ENCODE measurements at regions not wholly inside any gene's neighbourhood (a gene's known extent, or its start where the extent isn't known, plus 50 kb on each side); places are given as distances from the start of the nearest gene placed in this dataset.

GRCh38 chr4:36394352-36394903 lies 113.0 kb downstream of the DTHD1 start:
- DNase-seq = no peak

DNA sequence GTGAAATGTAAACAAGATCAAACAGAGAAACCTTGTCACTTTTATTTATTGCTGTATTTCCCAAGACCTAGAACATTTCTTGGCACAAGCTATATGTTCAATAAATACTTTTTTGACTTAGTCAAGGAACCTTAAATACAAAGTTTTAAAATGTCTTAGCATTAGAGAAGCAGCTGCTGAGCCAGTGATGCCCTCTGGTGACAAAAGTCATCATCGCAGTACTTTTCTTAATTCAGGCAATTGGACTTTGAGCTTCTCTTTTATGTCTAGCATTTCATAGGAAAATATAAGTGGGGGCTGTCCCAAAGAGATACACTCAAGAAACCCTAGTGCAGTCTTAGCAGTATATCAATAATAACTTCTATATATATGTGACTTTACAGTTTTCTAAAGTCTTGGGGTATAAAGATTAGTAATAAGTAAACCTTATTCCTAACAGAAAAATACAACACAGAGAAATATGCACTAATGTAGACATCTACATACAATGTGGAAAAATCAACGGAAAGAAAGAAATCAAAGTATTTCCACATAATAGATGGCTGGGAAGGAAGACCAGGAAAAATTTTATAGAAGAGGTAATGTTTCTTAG lies 118.4 kb downstream of the DTHD1 start:
- no peak for DNase-seq

- DNase-seq = no peak
These were observed 120.8 kb downstream of the DTHD1 start for GRCh38 chr4:36402008-36402758.

- no peak for DNase-seq
These were observed 129.9 kb downstream of the DTHD1 start for GRCh38 chr4:36411338-36411737.

DNA sequence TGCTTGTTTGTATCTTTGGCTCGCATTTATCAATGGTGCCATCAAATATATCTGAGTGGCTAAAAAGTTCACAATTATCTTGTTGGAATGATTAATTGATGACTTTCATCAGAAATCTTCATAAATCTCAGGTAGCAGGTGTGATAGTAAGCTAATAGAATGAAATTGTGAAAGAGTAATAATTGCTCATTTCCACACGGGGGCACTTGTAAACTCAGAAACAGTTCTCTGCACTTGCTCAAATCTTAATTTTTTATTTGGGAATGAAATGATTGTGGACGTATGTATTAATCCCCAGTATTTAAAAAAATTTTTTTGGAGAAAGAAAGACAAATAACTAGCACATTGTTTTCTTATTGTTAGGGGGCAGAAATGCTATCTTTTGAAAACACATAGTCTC lies 132.8 kb downstream of the DTHD1 start:
- no peak for DNase-seq

GRCh38 chr4:36417146-36417545 lies 135.7 kb downstream of the DTHD1 start:
- no peak for DNase-seq

DNA sequence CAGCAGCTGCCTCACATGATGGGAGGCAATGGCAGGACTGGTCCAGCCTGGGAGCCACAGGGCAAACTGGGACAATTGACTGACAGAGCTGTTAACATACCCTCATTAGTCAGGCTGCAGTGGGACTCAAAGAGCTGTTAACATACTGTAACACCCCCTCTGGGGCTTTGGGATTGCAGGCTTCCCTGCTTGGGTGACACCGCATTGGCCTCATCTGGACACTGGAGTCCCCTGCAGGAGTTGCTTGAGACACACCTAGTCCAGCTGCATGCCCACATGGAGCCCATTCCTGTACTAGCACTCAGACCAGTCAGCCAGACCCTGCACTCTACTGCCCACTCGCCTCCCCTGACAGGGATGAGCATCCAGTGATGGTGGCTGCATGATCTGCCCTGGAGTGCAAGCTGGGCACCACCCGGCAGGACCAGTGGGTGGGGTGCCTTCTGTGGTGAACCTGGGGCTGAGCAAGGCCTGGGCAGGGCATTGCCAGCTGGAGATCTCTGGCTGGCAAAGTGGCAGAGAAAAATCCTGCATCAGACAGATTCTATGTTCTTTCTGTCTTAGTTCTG lies 138.8 kb downstream of the DTHD1 start:
- DNase-seq = no peak

GRCh38 chr4:36422607-36423006 lies 141.2 kb downstream of the DTHD1 start:
- DNase-seq = no peak

DNA sequence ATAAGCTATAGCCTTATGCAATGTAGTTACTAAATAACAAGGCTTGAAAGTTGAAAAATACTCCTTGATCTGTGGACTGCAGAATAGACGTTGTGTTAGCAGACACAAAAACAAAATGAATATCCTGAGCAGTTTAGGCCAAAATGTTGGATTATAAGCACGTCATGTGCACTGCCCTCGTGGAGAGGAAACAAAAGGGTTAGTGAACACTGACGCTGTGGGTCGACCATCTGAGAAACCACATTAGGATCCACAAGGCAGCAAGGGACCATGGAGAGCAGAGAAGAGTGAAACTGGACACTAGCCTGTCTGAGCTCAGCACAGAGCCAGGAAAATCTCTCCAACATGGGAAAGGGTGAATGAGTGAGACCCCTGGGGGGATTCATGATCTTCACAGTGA lies 145.3 kb downstream of the DTHD1 start:
- DNase-seq = no peak

DNA sequence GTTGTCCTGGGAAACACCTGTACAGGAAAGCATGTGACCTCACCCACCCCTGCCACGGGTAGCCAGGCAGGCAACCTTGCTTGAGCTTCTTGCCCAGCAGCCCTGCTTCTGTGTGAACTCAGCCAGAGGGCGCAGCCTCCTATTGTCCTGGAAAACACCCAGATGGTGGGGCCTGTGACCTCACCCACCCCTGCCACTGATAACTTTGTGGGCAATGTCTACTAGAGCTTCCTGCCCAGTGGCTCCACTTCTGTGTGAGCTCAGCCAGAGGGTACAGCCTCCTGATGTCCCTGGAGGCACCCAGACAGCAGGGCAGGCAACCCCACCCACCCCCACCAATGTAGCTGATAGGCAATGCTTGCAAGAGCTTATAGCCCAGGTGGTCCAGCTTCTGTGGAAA lies 146.3 kb downstream of the DTHD1 start:
- DNase-seq = no peak

- no peak for DNase-seq
These were observed 151.2 kb downstream of the DTHD1 start for GRCh38 chr4:36432586-36432985.

GRCh38 chr4:36439556-36439955 lies 158.1 kb downstream of the DTHD1 start:
- DNase-seq = no peak

DNA sequence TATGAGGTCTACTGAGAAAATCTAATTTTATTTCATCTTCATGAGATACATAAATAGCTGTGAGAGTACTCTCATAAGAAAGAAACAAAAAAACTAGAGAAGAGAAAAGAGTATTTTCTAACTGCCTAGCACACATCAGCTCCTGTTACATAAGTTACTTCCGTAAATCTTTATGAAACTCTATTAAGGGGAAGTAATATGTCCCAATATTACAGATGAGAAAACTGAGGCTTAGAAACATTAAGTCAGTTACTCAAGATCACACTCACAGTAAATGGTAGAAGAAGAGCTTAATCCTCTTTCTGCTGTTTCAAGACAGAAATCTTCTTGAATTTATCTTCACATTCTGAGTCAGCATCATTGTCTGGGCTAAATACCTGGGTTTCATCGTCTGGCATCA lies 164.1 kb downstream of the DTHD1 start:
- DNase-seq = no peak

GRCh38 chr4:36446275-36446674 lies 164.9 kb downstream of the DTHD1 start:
- DNase-seq = no peak

DNA sequence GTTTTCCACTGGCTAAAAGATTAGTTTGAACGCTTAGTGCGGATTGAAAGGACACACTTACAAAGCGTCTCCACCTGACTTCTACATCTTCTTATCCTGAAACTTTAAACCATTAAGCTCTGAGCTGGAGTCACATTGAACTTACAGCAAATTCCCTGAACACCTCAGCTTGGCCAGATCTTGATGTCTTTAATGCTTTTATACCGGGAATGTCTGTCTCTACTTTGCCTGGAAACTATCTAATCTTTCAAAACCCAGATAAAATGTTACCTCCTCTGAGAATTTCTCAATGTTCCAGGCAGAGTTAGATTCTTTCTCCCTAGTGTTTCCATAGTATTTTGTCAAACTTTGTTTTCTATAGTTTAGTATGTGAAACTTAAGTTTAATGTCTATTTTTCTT lies 179.9 kb downstream of the DTHD1 start:
- no peak for DNase-seq

DNA sequence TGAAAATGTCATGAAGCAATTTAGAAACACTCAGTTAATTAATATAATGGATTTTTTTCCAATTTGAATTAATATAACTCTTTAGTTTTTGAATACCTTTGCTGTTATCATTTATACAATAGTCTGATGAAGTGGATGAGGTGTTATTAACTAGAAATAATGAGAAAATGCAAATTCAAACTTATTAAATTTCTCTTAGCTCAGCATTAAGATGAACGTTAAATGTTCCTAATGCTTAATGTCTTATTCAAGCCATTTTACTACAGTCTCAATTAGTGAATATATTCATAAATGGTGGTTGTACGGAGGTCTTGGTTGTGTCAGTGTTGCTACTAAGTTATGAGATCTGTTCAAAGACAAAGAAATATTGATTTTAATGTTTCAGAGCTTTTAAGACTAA lies 186.3 kb downstream of the DTHD1 start:
- no peak for DNase-seq

DNA sequence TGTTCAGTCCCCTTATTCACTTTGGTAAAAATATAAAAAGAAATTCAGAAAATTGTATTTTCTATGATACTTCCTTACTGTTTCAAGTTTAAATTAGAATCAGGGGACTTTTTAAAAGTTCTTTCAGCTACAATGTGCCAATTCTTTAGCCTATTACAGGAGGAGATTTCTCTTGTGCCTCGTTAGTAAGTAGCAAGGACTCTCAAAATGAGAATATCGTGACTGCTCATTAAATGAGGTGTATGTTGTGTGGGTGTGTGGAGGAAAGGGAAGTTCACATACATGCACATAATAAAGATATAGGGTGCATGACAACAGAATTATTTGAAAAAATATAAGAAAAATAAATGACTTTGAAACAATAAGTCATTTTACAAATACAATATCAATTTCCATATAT lies 190.5 kb downstream of the DTHD1 start:
- DNase-seq = no peak

DNA sequence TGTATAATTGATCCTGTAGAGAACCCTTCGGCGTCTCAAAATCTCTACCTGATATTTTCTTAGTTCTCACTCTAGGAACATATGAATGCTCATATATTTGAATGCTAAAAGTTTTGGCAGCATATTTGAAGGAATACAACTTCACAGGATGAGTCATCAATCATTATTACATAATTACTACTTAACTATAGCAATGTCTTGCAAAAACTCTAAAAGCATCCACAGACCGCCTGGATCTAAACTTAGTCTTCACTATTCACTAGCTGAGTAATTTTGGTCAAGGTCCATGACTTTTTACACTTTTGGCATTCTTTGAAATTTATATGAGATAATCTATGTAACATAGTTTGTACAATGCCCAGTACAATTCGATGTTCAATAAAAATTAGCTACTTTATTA lies 194.7 kb downstream of the DTHD1 start:
- no peak for DNase-seq

GRCh38 chr4:36477861-36478260 lies 196.4 kb downstream of the DTHD1 start:
- DNase-seq = no peak

DNA sequence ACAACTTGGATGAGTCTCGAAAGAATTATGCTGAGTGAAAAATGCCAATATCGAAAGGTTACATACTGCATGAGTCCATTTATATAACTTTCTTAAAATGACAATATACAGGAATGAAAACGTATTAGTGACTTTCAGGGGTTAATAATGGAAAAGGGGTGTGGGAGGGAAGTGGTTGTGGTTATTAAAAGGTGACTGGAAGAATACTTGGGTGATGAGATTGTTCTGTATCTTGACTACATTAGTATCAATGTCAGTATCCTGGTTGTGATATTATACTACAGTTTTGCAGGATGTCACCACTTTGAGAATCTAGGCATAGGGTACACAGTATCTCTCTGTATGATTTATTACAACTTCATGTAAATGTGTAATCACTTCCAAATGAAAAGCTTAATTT lies 204.5 kb downstream of the DTHD1 start:
- DNase-seq = no peak

DNA sequence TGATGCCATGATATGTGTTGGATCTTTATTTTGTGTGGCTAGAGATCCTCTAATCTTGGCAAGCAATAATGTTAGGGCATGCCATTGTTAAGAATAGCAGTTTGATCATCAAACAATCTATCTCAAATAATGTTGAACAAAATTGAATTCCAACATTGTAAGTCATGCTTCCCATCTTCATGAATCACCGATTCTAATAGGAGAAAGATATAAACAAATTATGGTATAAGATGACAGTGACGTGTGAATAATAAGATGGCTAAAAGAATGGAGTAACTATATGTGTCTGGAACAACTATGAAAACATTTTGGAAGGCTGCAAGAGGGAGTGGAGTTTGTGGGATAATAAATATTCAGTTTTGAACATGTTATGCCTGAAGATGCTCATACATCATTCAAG lies 208.4 kb downstream of the DTHD1 start:
- DNase-seq = no peak

DNA sequence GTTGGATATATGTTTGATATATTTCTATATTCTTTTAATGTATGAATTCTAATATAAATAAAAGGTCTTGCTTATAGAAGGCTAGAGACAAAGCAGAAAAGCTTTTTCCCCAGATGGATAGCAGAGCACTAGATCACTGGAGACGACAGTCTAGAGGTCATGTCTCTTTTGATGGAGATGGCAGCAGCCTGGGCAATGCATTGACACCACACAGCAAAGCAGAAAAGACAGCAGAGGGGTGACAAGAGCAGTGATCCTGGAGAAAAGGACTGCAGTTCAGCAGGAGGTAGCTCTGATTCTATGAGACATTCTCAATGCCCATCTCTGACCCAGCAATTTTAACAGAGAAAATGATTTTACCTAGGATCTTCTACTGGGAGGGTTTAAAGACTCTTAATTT lies 210.6 kb downstream of the DTHD1 start:
- no peak for DNase-seq

DNA sequence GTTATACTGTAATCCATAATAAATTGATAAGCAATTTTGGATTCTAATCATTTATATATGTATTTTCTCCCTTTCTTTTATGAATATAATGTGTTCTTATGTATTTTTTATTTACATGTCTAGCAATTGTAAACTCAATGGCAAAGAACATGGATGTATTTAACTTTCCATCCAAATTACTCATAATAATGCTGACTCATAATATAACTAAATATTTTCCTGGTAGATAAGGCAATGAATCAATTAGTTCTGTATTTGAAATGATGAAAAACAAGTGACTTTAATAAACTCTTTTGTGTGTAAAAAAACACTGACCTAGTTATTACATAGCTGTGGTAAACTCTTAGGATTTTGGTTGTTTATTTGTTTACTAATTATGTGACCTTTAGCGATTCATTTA lies 211.2 kb downstream of the DTHD1 start:
- DNase-seq = no peak

DNA sequence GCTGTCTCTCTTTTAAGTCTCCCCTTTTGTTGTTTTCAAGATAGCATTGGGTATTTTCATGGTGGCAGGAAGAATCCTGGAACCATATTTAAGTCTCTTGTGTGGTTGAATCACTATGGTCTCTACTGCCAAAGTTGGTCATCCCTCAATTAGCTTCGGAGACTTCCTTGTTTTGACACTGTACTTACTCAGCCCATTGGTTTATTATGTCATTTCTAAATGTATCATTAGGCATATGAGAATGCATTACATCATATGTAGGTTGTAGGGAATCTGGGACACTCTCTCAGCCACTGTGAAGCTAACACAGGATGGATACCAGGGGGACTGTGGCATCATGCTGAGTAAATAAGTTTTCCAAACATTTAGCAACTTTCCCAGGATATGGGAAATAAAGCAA lies 211.8 kb downstream of the DTHD1 start:
- no peak for DNase-seq

Measured in NCI-H187 (cell line).